Fibroblast of pulmonary artery (primary cell): ENCODE measurements at regions not wholly inside any gene's neighbourhood (a gene's known extent, or its start where the extent isn't known, plus 50 kb on each side); places are given as distances from the start of the nearest gene placed in this dataset.
A peak's percentile ranks its signal among the peaks of the same experiment; 100 is the strongest.

Source experiments
- DNase-seq: peaks from one replicate; pipeline ENCODE4 v3.0.0-alpha.2; 2010; ENCODE audit warnings: low read depth
- H3K4me3 ChIP-seq: replicated peaks from 2 replicates; pipeline ENCODE4 v1.5.1; 2011; ENCODE audit warnings: low read depth, mild to moderate bottlenecking, control low read depth, low read length, moderate library complexity
- TF ChIP-seq, protein P1 (sequence below): IDR thresholded peaks from 2 replicates; pipeline ENCODE4 v1.5.1; 2011; ENCODE audit warnings: mild to moderate bottlenecking, control low read depth, low read length, inconsistent platforms; ENCODE audit errors: missing control alignments

DNA sequence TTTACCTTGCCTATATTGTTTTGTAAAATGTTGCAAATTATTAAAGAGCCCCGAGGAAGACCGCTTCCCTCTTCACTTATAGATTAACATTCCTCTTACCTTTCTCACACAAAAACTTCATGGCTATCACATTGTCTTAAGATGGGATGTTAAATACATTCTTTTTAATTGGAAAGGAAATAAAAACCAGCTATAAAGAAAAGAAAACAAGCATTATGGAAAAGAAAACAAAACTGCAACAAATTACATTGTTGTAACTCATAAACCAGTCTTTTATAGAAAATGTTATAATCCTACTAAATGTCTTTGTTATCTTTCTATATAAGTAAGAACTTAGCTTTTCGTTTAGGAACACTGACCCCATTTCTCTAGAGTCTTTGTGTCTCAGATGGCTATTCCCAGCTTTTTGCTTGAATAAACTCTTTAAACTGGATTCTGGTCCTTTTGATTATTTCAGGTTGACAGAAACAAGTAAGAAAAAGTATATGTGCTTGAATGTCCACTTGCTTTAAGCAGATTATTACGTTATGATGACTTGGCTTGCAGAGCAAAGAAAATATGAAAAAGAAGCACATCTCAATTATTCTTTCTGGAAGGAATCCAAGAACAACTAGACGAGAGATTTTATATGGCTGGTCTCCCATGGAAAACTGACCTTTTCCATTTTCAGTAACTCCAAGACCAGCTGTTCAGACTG lies 128.2 kb downstream of the AKR1D1 start:
- H3K4me3 ChIP-seq, result no peak overlapping the region
- TF ChIP-seq, protein P1, sequence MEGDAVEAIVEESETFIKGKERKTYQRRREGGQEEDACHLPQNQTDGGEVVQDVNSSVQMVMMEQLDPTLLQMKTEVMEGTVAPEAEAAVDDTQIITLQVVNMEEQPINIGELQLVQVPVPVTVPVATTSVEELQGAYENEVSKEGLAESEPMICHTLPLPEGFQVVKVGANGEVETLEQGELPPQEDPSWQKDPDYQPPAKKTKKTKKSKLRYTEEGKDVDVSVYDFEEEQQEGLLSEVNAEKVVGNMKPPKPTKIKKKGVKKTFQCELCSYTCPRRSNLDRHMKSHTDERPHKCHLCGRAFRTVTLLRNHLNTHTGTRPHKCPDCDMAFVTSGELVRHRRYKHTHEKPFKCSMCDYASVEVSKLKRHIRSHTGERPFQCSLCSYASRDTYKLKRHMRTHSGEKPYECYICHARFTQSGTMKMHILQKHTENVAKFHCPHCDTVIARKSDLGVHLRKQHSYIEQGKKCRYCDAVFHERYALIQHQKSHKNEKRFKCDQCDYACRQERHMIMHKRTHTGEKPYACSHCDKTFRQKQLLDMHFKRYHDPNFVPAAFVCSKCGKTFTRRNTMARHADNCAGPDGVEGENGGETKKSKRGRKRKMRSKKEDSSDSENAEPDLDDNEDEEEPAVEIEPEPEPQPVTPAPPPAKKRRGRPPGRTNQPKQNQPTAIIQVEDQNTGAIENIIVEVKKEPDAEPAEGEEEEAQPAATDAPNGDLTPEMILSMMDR, result no peak
- peak; percentile 56 for DNase-seq

DNA sequence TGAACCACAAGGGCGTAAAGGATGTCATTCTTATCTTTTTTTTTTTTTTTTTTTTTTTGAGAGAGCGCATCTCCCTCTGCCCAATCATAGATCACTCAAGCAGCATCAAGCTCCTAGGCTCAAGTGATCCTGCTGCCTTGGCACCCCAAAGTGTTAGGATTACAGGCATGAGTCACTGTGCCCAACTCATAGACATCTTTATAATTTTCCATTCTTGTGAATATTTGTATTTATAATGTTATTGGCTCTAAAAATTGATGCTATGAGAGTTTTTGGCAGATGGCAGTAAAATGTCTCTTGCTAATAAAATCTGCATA lies 128.7 kb downstream of the AKR1D1 start:
- TF ChIP-seq, protein P1, result no peak
- H3K4me3 ChIP-seq, result no peak overlapping the region
- DNase-seq, result no peak

DNA sequence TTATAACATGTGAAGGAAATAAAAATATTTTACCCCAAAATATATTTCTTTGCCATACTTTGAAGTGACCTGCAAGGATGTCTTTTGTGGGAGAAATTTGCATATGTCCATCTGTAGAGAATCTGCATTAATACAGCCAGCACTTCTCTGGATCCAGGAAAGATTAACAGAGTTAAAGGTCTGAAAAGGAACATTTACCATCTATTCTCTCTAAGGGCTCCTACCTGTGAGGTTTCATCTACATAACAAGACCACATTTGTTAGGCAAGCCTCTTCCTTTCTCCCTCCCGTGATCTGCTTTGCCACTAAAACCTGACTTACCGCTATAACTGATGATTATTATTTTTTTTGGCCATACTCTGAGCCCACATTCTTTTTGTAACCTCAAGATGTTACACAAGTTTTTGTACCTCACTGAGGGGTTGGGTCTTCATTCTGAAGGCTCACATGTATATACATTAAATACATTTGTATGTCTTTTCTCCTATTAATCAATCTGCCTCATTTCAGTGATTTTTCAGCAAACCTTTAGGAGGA lies 129.4 kb downstream of the AKR1D1 start:
- H3K4me3 ChIP-seq, result no peak overlapping the region
- TF ChIP-seq, protein P1, result no peak
- DNase-seq, result peak; percentile 27

DNA sequence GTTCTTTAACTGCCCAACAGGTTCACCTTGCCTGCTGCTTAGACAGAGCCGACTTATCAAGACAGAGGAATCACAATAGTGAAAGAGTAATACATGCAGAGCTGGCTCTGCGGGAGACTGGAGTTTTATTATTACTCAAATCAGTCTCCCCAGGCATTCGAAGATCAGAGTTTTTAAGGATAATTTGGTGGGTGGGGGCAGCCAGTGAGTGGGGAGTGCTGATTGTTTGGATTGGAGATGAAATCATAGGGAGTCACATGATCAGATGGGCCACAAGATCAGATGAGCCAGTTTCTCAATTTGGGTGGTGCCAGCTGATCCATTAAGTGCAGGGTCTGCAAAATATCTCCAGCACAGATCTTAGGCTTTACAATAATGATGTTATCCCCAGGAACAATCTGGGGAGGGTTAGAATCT lies 131.3 kb downstream of the AKR1D1 start:
- DNase-seq, result no peak
- no peak overlapping the region for H3K4me3 ChIP-seq
- TF ChIP-seq, protein P1, result no peak

DNA sequence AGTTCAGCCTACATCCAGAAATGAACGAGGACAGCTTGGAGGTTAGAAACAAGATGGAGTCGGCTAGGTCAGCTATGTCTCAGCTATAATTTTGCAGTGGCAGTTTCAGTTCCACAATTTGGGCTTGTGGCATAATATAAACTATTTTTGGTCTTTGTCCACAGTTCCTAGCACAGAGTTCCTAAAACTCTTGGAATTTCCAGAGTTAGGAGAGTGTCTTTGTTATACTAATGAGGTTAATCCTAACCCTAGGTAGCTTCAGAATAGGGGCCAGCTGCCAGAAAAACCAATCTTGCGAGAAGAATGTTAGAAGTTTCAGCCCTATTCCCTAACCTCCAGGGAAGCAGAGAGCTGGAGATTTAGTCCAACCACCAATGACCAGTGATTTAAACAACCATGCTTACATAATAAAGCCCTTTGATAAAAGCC lies 131.9 kb downstream of the AKR1D1 start:
- no peak overlapping the region for H3K4me3 ChIP-seq
- DNase-seq, result no peak
- TF ChIP-seq, protein P1, result no peak

DNA sequence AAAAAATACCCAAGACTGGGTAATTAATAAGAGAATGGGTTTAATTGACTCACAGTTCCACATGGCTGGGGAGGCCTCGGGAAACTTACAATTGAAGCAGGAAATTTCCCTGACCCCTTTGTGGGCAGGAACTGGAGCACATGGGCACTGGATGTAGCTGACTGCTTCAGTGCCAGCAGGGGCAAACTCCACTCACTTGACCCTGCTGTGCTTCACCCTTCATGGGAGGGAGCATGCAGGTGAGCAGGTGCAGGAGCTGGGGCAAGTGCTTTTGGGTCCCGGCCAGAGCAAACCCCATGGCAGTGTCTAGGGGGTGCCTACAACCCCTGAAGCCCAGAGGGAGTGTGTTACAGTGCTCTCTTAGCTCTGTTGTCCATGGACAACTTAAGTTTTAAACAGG lies 132.6 kb downstream of the AKR1D1 start:
- TF ChIP-seq, protein P1, result no peak
- H3K4me3 ChIP-seq, result no peak overlapping the region
- no peak for DNase-seq

DNA sequence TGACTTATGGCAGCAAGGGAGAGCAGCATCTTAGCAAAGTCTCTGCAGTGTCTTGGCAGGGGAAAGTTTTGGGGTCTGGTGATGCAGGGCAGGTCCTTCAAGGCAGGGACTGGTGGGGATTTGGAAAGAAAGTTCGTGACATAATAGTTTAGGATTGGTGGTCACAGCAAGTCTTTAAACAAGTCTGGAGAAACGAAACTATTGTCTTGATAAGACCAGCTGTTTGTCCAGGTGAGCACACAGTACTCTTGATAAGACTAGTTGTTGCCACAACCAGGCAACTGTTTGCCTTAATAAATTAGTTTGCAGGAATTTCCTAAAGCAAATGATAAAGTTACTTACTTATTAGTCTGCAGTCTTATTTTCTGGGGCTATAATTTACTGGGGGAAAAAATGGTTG lies 136.1 kb downstream of the AKR1D1 start:
- no peak overlapping the region for H3K4me3 ChIP-seq
- no peak for DNase-seq
- TF ChIP-seq, protein P1, result no peak
